ENCODE measurements at regions not wholly inside any gene's neighbourhood (a gene's known extent, or its start where the extent isn't known, plus 50 kb on each side); places are given as distances from the start of the nearest gene placed in this dataset.

- H3K9me2 ChIP-seq: no peaks in the 10 kb centered on the region
- H3K9me3 ChIP-seq: no peaks in the 10 kb centered on the region
- ChIA-PET CTCF (interaction anchor here (0.7 to 1.5 kb wide), 2 partner anchors 15 to 17 kb away, joined by 3 read pairs; no protein-coding TSS in a partner anchor), POLR2A (no interaction called here)
- TF ChIP-seq SMC3 (IDR thresholded peaks at IDR 0.05; ENCODE audit: low read depth, low read length): no peak
- no peak for TF ChIP-seq GABPA (IDR thresholded peaks at IDR 0.05; ENCODE audit: low read depth)
- TF ChIP-seq JUND (IDR thresholded peaks at IDR 0.05): no peak
- TF ChIP-seq, protein P1, sequence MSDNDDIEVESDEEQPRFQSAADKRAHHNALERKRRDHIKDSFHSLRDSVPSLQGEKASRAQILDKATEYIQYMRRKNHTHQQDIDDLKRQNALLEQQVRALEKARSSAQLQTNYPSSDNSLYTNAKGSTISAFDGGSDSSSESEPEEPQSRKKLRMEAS (IDR thresholded peaks at IDR 0.05; ENCODE audit: low read depth): no peak
- TF ChIP-seq GATA2 (CRISPR knock-in tag; IDR thresholded peaks at IDR 0.05): no peak
- no peak for TF ChIP-seq EZH2phosphoT487 (IDR thresholded peaks at IDR 0.05; ENCODE audit: borderline replicate concordance, low read depth)
- TF ChIP-seq POLR2AphosphoS5 (IDR thresholded peaks at IDR 0.05; ENCODE audit: low read depth, low read length): no peak
- TF ChIP-seq MEF2A (IDR thresholded peaks at IDR 0.05; ENCODE audit: borderline replicate concordance, low read depth): no peak
- no peak for TF ChIP-seq RCOR1 (IDR thresholded peaks at IDR 0.05; ENCODE audit: low read length)
- no peak for TF ChIP-seq FOXJ3 (CRISPR knock-in tag; IDR thresholded peaks at IDR 0.05)
- no peak for TF ChIP-seq SIN3A (IDR thresholded peaks at IDR 0.05; ENCODE audit: borderline replicate concordance, low read depth, low read length)
- TF ChIP-seq TEAD4 (IDR thresholded peaks at IDR 0.05; ENCODE audit: borderline replicate concordance, insufficient read depth): no peak
- no peak for TF ChIP-seq USF2 (IDR thresholded peaks at IDR 0.05; ENCODE audit: borderline replicate concordance, low read depth, low read length)
- no peak for TF ChIP-seq YY1 (IDR thresholded peaks at IDR 0.05; ENCODE audit: low read depth)
- TF ChIP-seq RXRA (IDR thresholded peaks at IDR 0.05; ENCODE audit: borderline replicate concordance, low read depth): no peak
- TF ChIP-seq TAF1 (IDR thresholded peaks at IDR 0.05; ENCODE audit: borderline replicate concordance, low read depth, low read length): no peak
- H3K27ac ChIP-seq (ENCODE audit: low read depth in 2 of 2, low read length in 1 of 2): no peak overlapping the region
- H3K4me3 ChIP-seq (ENCODE audit: low read depth in 2 of 2, low read length in 1 of 2): no peak overlapping the region
- no peaks in the 10 kb centered on the region for H3K27me3 ChIP-seq (ENCODE audit: insufficient read depth)
- DNase-seq: no peak
- no peak overlapping the region for H2AFZ ChIP-seq (ENCODE audit: low read depth)
- 21% methylated on average over 1 of the region's 1 CpG for WGBS (ENCODE audit: low lambda C conversion rate)
- no peaks in the 10 kb centered on the region for H3K79me2 ChIP-seq (ENCODE audit: insufficient read depth)
- H3K4me1 ChIP-seq (ENCODE audit: control insufficient read depth in 1 of 2, insufficient read depth in 2 of 2, low read depth in 1 of 2, low read length in 1 of 2): peaks cover 0 to 3% of the 10 kb centered on the region in 2 experiments; a peak in 1 of 4 replicates
- H3F3A ChIP-seq (replicated peaks; ENCODE audit: insufficient read depth): no peaks in the 10 kb centered on the region
- no peaks in the 10 kb centered on the region for H3K36me3 ChIP-seq (replicated peaks in 1 of 2; ENCODE audit: control insufficient read depth in 1 of 2, insufficient read depth in 2 of 2, low read length in 1 of 2)
- H4K20me1 ChIP-seq (ENCODE audit: insufficient read depth): no peaks in the 10 kb centered on the region
- H3K9ac ChIP-seq: no peak overlapping the region
- H3K4me2 ChIP-seq: no peak overlapping the region
Observed at GRCh38 chr2:129336276-129336675, 643.2 kb upstream of the RAB6C start.

GRCh38 chr2:129337076-129337475 is 642.4 kb upstream of the RAB6C start:
- H3K9me2 ChIP-seq: no peaks in the 10 kb centered on the region
- H3F3A ChIP-seq (replicated peaks; ENCODE audit: insufficient read depth): no peaks in the 10 kb centered on the region
- no peaks in the 10 kb centered on the region for H4K20me1 ChIP-seq (ENCODE audit: insufficient read depth)
- H3K9me3 ChIP-seq: no peaks in the 10 kb centered on the region
- H3K4me1 ChIP-seq (ENCODE audit: control insufficient read depth in 1 of 2, insufficient read depth in 2 of 2, low read depth in 1 of 2, low read length in 1 of 2): peaks cover 0 to 3% of the 10 kb centered on the region in 2 experiments; a peak in 1 of 4 replicates
- ChIA-PET POLR2A (no interaction called here), CTCF (interaction anchor here (0.7 kb wide), 1 partner anchor 15 kb away, joined by 3 read pairs; no protein-coding TSS in a partner anchor)
- no peak overlapping the region for H3K4me3 ChIP-seq (ENCODE audit: low read depth in 2 of 2, low read length in 1 of 2)
- H3K36me3 ChIP-seq (replicated peaks in 1 of 2; ENCODE audit: control insufficient read depth in 1 of 2, insufficient read depth in 2 of 2, low read length in 1 of 2): no peaks in the 10 kb centered on the region
- H2AFZ ChIP-seq (ENCODE audit: low read depth): no peak overlapping the region
- TF ChIP-seq POLR2AphosphoS5 (IDR thresholded peaks at IDR 0.05; ENCODE audit: low read depth, low read length) (no peak), PBX3 (IDR thresholded peaks at IDR 0.05) (no peak), ELF1 (IDR thresholded peaks at IDR 0.05) (no peak), EZH2phosphoT487 (IDR thresholded peaks at IDR 0.05; ENCODE audit: borderline replicate concordance, low read depth) (no peak), RCOR1 (IDR thresholded peaks at IDR 0.05; ENCODE audit: low read length) (no peak), GABPA (IDR thresholded peaks at IDR 0.05; ENCODE audit: low read depth) (no peak), MEF2A (IDR thresholded peaks at IDR 0.05; ENCODE audit: borderline replicate concordance, low read depth) (no peak), FOXJ3 (CRISPR knock-in tag; IDR thresholded peaks at IDR 0.05) (no peak), SMC3 (IDR thresholded peaks at IDR 0.05; ENCODE audit: low read depth, low read length) (no peak), NRF1 (IDR thresholded peaks at IDR 0.05; ENCODE audit: low read depth, low read length) (no peak)
- TF ChIP-seq, protein P2, sequence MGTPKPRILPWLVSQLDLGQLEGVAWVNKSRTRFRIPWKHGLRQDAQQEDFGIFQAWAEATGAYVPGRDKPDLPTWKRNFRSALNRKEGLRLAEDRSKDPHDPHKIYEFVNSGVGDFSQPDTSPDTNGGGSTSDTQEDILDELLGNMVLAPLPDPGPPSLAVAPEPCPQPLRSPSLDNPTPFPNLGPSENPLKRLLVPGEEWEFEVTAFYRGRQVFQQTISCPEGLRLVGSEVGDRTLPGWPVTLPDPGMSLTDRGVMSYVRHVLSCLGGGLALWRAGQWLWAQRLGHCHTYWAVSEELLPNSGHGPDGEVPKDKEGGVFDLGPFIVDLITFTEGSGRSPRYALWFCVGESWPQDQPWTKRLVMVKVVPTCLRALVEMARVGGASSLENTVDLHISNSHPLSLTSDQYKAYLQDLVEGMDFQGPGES (IDR thresholded peaks at IDR 0.05; ENCODE audit: low read depth, low read length): no peak
- H3K27me3 ChIP-seq (ENCODE audit: insufficient read depth): no peaks in the 10 kb centered on the region
- no peak overlapping the region for H3K27ac ChIP-seq (ENCODE audit: low read depth in 2 of 2, low read length in 1 of 2)
- WGBS (ENCODE audit: low lambda C conversion rate): 52% methylated on average over 6 of the region's 6 CpGs
- H3K4me2 ChIP-seq: no peak overlapping the region
- no peak overlapping the region for H3K9ac ChIP-seq
- no peaks in the 10 kb centered on the region for H3K79me2 ChIP-seq (ENCODE audit: insufficient read depth)
- no peak for DNase-seq

Measured in SK-N-SH (cell line).